Choroid plexus epithelial cell (primary cell): ENCODE measurements at regions not wholly inside any gene's neighbourhood (a gene's known extent, or its start where the extent isn't known, plus 50 kb on each side); places are given as distances from the start of the nearest gene placed in this dataset.

Experiments used
- DNase-seq: peaks from one replicate; pipeline ENCODE4 v3.0.0-alpha.2; 2010; ENCODE audit warnings: low read depth
- H3K4me3 ChIP-seq: 2 replicates; pipeline ENCODE4 v1.5.1; 2011; ENCODE audit warnings: low read depth, mild to moderate bottlenecking, control low read depth, low read length, moderate library complexity
- TF ChIP-seq, protein P1 (sequence below): conservative IDR thresholded peaks from 2 replicates; pipeline ENCODE4 v1.5.1; 2011; ENCODE audit warnings: low read depth, mild to moderate bottlenecking, control low read depth, inconsistent platforms, low read length, moderate library complexity

DNA sequence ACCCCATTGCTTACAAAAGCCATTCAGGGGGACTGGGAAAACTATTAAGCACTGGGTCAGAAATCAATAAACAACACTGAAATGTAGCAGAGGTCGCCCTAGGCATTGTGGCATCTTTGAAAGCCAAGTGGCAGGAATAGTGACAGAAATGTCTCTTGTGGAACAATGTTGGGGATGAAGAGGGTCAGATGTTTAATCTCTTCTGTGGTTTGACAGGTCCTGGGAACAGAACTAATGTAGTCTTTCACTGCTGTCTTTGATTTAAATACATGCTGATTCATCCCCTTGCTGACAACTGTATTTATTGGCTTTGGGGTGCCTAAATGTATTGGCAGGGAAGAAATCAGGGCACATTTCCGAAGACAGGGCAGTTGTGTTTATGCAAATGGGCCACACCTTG, 194.8 kb downstream of the ATG4C start:
- no peak overlapping the region for H3K4me3 ChIP-seq
- no peak for DNase-seq
- TF ChIP-seq, protein P1, sequence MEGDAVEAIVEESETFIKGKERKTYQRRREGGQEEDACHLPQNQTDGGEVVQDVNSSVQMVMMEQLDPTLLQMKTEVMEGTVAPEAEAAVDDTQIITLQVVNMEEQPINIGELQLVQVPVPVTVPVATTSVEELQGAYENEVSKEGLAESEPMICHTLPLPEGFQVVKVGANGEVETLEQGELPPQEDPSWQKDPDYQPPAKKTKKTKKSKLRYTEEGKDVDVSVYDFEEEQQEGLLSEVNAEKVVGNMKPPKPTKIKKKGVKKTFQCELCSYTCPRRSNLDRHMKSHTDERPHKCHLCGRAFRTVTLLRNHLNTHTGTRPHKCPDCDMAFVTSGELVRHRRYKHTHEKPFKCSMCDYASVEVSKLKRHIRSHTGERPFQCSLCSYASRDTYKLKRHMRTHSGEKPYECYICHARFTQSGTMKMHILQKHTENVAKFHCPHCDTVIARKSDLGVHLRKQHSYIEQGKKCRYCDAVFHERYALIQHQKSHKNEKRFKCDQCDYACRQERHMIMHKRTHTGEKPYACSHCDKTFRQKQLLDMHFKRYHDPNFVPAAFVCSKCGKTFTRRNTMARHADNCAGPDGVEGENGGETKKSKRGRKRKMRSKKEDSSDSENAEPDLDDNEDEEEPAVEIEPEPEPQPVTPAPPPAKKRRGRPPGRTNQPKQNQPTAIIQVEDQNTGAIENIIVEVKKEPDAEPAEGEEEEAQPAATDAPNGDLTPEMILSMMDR, result no peak

DNA sequence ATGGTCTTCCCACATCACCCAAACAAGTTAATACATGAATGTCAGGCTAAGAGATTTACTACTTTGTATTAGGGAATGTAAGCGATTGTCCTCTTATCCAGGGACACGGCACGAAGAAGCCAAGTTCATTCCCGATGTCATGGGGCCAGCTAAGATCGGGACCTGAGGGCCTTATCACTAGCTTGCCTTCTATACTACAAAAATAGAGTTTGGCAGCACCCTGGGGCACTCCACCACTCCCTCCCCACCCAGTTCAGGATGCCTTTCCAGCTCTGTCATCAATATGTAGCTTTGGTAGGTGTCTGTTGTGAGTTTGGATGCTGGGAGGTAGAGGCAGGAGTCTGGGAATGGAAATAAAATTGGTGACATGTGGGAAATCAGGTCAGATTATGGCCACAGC, 197.5 kb downstream of the ATG4C start:
- TF ChIP-seq, protein P1, result no peak
- DNase-seq, result no peak
- H3K4me3 ChIP-seq, result no peak overlapping the region

DNA sequence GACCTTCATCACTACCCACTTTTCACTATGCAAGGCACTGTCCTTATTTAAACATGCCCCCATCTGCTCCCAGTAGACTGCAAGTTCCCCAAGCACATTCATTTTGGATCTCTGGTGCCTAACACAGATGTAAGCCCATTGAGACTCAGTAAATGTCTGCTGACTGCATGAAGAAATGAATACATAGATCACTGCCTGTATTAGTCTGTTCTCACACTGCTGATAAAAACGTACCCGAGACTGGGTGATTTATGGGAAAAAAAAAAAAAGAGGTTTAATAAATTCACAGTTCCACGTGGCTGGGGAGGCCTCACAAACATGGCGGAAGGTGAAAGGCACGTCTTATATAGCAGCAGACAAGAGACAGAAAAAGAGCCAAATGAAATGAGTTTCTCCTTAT, 204.9 kb downstream of the ATG4C start:
- no peak overlapping the region for H3K4me3 ChIP-seq
- no peak for DNase-seq
- TF ChIP-seq, protein P1, result no peak

DNA sequence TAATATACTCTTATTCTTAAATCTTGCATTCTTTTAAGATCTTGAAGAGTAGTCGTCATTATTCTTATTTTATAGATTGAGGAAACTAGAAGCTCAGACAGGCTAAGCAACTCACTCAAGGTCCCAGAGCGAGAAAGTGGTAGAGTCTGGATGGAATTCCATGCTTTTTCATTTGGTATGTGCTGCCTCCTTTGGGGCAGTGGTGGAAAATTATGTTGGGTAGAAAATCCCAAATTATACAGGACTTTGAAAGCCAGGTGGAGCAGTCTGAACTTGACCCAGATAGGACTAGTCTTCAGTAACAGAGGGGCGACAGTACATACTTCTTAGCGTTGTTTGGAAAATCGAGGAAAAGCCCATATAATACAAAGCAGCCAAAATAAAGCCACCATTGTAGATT, 205.6 kb downstream of the ATG4C start:
- TF ChIP-seq, protein P1, result peak; percentile 40
- peak; percentile 3 for DNase-seq
- no peak overlapping the region for H3K4me3 ChIP-seq

DNA sequence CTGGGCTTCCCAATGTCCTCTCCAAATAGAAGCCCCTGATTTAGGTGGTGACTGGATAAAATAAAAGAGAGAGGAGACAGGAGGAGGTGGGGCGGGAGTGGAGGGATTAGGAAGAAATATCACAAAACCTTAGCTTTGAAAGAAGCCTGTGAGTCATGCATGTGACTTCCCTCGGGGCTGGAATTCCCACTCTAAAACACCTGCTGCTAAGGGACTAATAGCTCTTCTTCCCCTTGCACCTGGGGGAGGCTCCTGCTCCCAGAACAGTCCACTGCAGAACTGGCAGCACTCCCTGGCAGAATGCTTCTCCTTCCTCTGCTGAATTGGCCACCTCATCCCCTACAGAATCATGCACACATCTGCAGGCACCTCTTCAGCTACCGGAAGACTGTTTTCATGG, 207.2 kb downstream of the ATG4C start:
- no peak overlapping the region for H3K4me3 ChIP-seq
- DNase-seq, result no peak
- TF ChIP-seq, protein P1, result no peak

DNA sequence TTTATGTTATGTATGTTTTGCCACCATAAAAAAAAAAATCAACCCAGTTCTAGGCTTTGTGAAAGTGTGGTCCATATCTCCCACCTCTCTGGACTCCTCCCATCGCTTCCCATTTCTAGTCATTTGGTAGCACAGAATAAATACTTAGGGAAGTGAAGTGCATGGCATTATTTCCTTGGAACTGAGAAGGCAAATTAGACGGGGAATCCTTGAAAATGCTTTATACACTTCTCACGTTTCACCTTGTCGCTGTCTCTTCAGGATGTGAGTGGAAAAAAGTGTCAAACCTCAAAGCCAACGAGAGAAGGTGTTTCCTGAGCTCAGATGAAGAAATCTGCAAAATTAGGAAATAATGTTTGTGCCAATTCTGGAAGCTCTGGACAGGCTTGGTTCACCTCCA, 209.9 kb downstream of the ATG4C start:
- TF ChIP-seq, protein P1, result no peak
- H3K4me3 ChIP-seq, result no peak overlapping the region
- DNase-seq, result no peak

DNA sequence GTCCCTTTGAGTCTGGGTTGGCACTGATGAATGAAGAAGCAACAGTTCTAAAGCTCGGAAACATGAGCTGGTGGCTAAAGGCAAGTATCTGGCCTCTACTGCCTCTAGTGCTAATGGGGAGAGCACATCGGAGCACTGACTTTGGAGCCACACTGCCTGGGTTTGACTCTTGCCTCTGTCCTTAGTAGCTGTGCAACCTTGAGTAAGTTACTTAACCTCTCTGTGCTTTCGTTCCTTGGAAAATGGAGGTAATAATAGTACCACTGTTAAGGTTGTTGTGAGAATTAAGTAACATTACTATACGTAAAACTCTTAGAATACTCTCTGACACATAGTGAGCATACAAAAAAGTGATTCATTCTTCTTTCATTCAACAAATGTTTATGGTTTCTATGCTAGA, 211.2 kb downstream of the ATG4C start:
- TF ChIP-seq, protein P1, result no peak

More for the DNA sequence above, 211.2 kb downstream of the ATG4C start:
- no peak for DNase-seq
- no peak overlapping the region for H3K4me3 ChIP-seq
